ENCODE measurements at regions not wholly inside any gene's neighbourhood (a gene's known extent, or its start where the extent isn't known, plus 50 kb on each side); places are given as distances from the start of the nearest gene placed in this dataset.

- TF ChIP-seq CTCF (IDR thresholded peaks at IDR 0.05) (no peak), POLR2A (IDR thresholded peaks at IDR 0.05) (no peak)
These were observed 126.2 kb upstream of the FGGY start for GRCh38 chr1:59170659-59171058.
